Endothelial cell of umbilical vein (primary cell): ENCODE measurements at regions not wholly inside any gene's neighbourhood (a gene's known extent, or its start where the extent isn't known, plus 50 kb on each side); places are given as distances from the start of the nearest gene placed in this dataset.

Source experiments
- EZH2 ChIP-seq: IDR thresholded peaks from 2 replicates; pipeline ENCODE4 v1.6.1; 2012; ENCODE audit warnings: borderline replicate concordance, low read depth, mild to moderate bottlenecking, moderate library complexity, low read length, inconsistent platforms; ENCODE audit not compliant: severe bottlenecking
- POLR2A ChIP-seq: IDR thresholded peaks from 2 replicates; pipeline ENCODE4 v1.6.1; 2012; ENCODE audit warnings: low read depth, mild to moderate bottlenecking, control low read depth, low read length
- POLR2AphosphoS5 ChIP-seq: IDR thresholded peaks from 2 replicates; pipeline ENCODE4 v1.6.1; 2012; ENCODE audit warnings: low read depth, mild to moderate bottlenecking, control low read depth, low read length, moderate library complexity; ENCODE audit not compliant: insufficient read depth
- TF ChIP-seq, protein P1 (sequence below), 2 donors: IDR thresholded peaks; 1 replicate in 1 of 2; 2 replicates in 1 of 2; pipeline ENCODE4 v1.5.1; 2011; ENCODE audit warnings: low read length in 2 of 2, mild to moderate bottlenecking in 2 of 2, moderate library complexity in 2 of 2, control low read depth in 1 of 2, inconsistent platforms in 1 of 2, low read depth in 1 of 2; ENCODE audit not compliant: insufficient read depth in 1 of 2; ENCODE audit errors: extremely low read depth in 1 of 2

DNA sequence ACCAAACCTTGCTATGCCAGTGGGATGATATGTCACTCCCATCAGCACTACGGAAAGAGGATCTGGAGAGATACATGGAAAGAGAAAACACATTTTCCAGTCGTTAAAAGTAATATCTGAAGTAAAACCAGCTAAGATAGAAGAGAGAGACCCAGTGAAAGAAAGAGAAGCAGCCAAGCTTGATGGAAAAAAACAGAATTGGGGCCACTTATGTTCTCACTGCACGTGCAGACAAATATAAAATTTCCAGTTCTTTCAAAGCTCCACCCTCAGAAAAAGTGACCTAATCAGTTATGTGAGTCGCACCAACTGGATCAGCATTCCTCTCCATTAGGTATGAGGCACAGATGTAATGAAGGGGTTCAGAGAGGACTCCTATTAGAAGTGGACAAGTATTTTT, 266.1 kb downstream of the MTERF1 start:
- TF ChIP-seq, protein P1, sequence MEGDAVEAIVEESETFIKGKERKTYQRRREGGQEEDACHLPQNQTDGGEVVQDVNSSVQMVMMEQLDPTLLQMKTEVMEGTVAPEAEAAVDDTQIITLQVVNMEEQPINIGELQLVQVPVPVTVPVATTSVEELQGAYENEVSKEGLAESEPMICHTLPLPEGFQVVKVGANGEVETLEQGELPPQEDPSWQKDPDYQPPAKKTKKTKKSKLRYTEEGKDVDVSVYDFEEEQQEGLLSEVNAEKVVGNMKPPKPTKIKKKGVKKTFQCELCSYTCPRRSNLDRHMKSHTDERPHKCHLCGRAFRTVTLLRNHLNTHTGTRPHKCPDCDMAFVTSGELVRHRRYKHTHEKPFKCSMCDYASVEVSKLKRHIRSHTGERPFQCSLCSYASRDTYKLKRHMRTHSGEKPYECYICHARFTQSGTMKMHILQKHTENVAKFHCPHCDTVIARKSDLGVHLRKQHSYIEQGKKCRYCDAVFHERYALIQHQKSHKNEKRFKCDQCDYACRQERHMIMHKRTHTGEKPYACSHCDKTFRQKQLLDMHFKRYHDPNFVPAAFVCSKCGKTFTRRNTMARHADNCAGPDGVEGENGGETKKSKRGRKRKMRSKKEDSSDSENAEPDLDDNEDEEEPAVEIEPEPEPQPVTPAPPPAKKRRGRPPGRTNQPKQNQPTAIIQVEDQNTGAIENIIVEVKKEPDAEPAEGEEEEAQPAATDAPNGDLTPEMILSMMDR (IDR thresholded peaks at IDR 0.05; ENCODE audit: extremely low read depth in 1 of 2, insufficient read depth in 1 of 2, low read depth in 1 of 2, low read length in 2 of 2), result no peak
- TF ChIP-seq EZH2 (no peak), POLR2AphosphoS5 (no peak), POLR2A (no peak)
